Peyer's patch (tissue), 4 donors: ENCODE measurements at regions not wholly inside any gene's neighbourhood (a gene's known extent, or its start where the extent isn't known, plus 50 kb on each side); places are given as distances from the start of the nearest gene placed in this dataset.

Experiments
- POLR2A ChIP-seq, 2 donors: fragments of 450-650 bp; IDR thresholded peaks; one replicate each; pipeline ENCODE4 v1.5.1; 2017; ENCODE audit warnings: antibody characterized with exemption in 2 of 2, mild to moderate bottlenecking in 2 of 2, moderate library complexity in 2 of 2
- TF ChIP-seq, protein P1 (sequence below), 6 experiments: fragments of 450-650 bp in 4 of 6; fragments of 200-600 bp in 2 of 6; sonication (generic) in 1 of 6; IDR thresholded peaks; one replicate each; pipeline ENCODE4 v1.5.1; 2017 to 2019; ENCODE audit warnings: antibody characterized with exemption in 6 of 6, mild to moderate bottlenecking in 3 of 6, moderate library complexity in 1 of 6

GRCh38 chr15:69757186-69757585 is 304.6 kb downstream of the RPLP1 start:
- no peak for TF ChIP-seq POLR2A (IDR thresholded peaks at IDR 0.05)
- TF ChIP-seq, protein P1, sequence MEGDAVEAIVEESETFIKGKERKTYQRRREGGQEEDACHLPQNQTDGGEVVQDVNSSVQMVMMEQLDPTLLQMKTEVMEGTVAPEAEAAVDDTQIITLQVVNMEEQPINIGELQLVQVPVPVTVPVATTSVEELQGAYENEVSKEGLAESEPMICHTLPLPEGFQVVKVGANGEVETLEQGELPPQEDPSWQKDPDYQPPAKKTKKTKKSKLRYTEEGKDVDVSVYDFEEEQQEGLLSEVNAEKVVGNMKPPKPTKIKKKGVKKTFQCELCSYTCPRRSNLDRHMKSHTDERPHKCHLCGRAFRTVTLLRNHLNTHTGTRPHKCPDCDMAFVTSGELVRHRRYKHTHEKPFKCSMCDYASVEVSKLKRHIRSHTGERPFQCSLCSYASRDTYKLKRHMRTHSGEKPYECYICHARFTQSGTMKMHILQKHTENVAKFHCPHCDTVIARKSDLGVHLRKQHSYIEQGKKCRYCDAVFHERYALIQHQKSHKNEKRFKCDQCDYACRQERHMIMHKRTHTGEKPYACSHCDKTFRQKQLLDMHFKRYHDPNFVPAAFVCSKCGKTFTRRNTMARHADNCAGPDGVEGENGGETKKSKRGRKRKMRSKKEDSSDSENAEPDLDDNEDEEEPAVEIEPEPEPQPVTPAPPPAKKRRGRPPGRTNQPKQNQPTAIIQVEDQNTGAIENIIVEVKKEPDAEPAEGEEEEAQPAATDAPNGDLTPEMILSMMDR (IDR thresholded peaks at IDR 0.05): no peak
